ENCODE measurements at regions not wholly inside any gene's neighbourhood (a gene's known extent, or its start where the extent isn't known, plus 50 kb on each side); places are given as distances from the start of the nearest gene placed in this dataset.

- 95% methylated on average over 5 of the region's 5 CpGs for WGBS
Observed at GRCh38 chr10:43885252-43885651, 236.6 kb upstream of the ZNF32 start.

GRCh38 chr10:43884501-43885105 is 235.9 kb upstream of the ZNF32 start:
- Histone ChIP-seq H3K4me3 (ENCODE audit: low read depth, low read length) (no peak overlapping the region), H3K27ac (ENCODE audit: low read depth) (no peak overlapping the region), H3K36me3 (ENCODE audit: insufficient read depth) (no peaks in the 10 kb centered on the region), H3K4me1 (ENCODE audit: insufficient read depth) (no peaks in the 10 kb centered on the region)
- 90% methylated on average over 8 of the region's 8 CpGs for WGBS
- no peak for DNase-seq (ENCODE audit: extremely low spot score)

More at GRCh38 chr10:43885252-43885651, 236.6 kb upstream of the ZNF32 start:
- H3K4me1 ChIP-seq (ENCODE audit: insufficient read depth): no peaks in the 10 kb centered on the region
- DNase-seq (ENCODE audit: extremely low spot score): no peak
- H3K36me3 ChIP-seq (ENCODE audit: insufficient read depth): no peaks in the 10 kb centered on the region
- H3K4me3 ChIP-seq (ENCODE audit: low read depth, low read length): no peak overlapping the region
- H3K27ac ChIP-seq (ENCODE audit: low read depth): no peak overlapping the region

- DNase-seq (ENCODE audit: extremely low spot score): no peak
- Histone ChIP-seq H3K27ac (ENCODE audit: low read depth) (no peak overlapping the region), H3K4me3 (ENCODE audit: low read depth, low read length) (no peak overlapping the region), H3K4me1 (ENCODE audit: insufficient read depth) (no peaks in the 10 kb centered on the region), H3K36me3 (ENCODE audit: insufficient read depth) (no peaks in the 10 kb centered on the region)
- WGBS: 83% methylated on average over 2 of the region's 2 CpGs
Observed at GRCh38 chr10:43882711-43883110, 234.0 kb upstream of the ZNF32 start.

- Histone ChIP-seq H3K27ac (ENCODE audit: low read depth) (no peak overlapping the region), H3K4me1 (ENCODE audit: insufficient read depth) (no peaks in the 10 kb centered on the region), H3K4me3 (ENCODE audit: low read depth, low read length) (no peak overlapping the region), H3K36me3 (ENCODE audit: insufficient read depth) (no peaks in the 10 kb centered on the region)
- 95% methylated on average over 2 of the region's 2 CpGs for WGBS
- DNase-seq (ENCODE audit: extremely low spot score): no peak
Observed at GRCh38 chr10:43881657-43882056, 233.0 kb upstream of the ZNF32 start.

- WGBS: 67% methylated on average over 8 of the region's 8 CpGs
Observed at GRCh38 chr10:43880160-43880559, 231.5 kb upstream of the ZNF32 start.

GRCh38 chr10:43879742-43880141 is 231.1 kb upstream of the ZNF32 start:
- DNase-seq (ENCODE audit: extremely low spot score): no peak
- no peaks in the 10 kb centered on the region for H3K4me1 ChIP-seq (ENCODE audit: insufficient read depth)
- WGBS: 91% methylated on average over 12 of the region's 12 CpGs
- no peaks in the 10 kb centered on the region for H3K36me3 ChIP-seq (ENCODE audit: insufficient read depth)
- H3K4me3 ChIP-seq (ENCODE audit: low read depth, low read length): no peak overlapping the region
- H3K27ac ChIP-seq (ENCODE audit: low read depth): no peak overlapping the region

More at GRCh38 chr10:43880160-43880559, 231.5 kb upstream of the ZNF32 start:
- Histone ChIP-seq H3K27ac (ENCODE audit: low read depth) (no peak overlapping the region), H3K4me1 (ENCODE audit: insufficient read depth) (no peaks in the 10 kb centered on the region), H3K36me3 (ENCODE audit: insufficient read depth) (no peaks in the 10 kb centered on the region), H3K4me3 (ENCODE audit: low read depth, low read length) (no peak overlapping the region)
- no peak for DNase-seq (ENCODE audit: extremely low spot score)

- no peak for DNase-seq (ENCODE audit: extremely low spot score)
- 94% methylated on average over 7 of the region's 7 CpGs for WGBS
Observed at GRCh38 chr10:43879162-43879561, 230.5 kb upstream of the ZNF32 start.

GRCh38 chr10:43878386-43878785 is 229.7 kb upstream of the ZNF32 start:
- 57% methylated on average over 10 of the region's 10 CpGs for WGBS

More at GRCh38 chr10:43879162-43879561, 230.5 kb upstream of the ZNF32 start:
- Histone ChIP-seq H3K4me3 (ENCODE audit: low read depth, low read length) (no peak overlapping the region), H3K36me3 (ENCODE audit: insufficient read depth) (no peaks in the 10 kb centered on the region), H3K27ac (ENCODE audit: low read depth) (no peak overlapping the region), H3K4me1 (ENCODE audit: insufficient read depth) (no peaks in the 10 kb centered on the region)

GRCh38 chr10:43876976-43877375 is 228.3 kb upstream of the ZNF32 start:
- Histone ChIP-seq H3K27ac (ENCODE audit: low read depth) (no peak overlapping the region), H3K36me3 (ENCODE audit: insufficient read depth) (no peaks in the 10 kb centered on the region), H3K4me1 (ENCODE audit: insufficient read depth) (no peaks in the 10 kb centered on the region), H3K4me3 (ENCODE audit: low read depth, low read length) (no peak overlapping the region)
- WGBS: 91% methylated on average over 7 of the region's 7 CpGs
- no peak for DNase-seq (ENCODE audit: extremely low spot score)

More at GRCh38 chr10:43878386-43878785, 229.7 kb upstream of the ZNF32 start:
- Histone ChIP-seq H3K4me3 (ENCODE audit: low read depth, low read length) (no peak overlapping the region), H3K36me3 (ENCODE audit: insufficient read depth) (no peaks in the 10 kb centered on the region), H3K27ac (ENCODE audit: low read depth) (no peak overlapping the region), H3K4me1 (ENCODE audit: insufficient read depth) (no peaks in the 10 kb centered on the region)
- DNase-seq (ENCODE audit: extremely low spot score): no peak

- no peak for DNase-seq (ENCODE audit: extremely low spot score)
- no peak overlapping the region for H3K27ac ChIP-seq (ENCODE audit: low read depth)
- 82% methylated on average over 10 of the region's 10 CpGs for WGBS
- no peaks in the 10 kb centered on the region for H3K36me3 ChIP-seq (ENCODE audit: insufficient read depth)
- no peak overlapping the region for H3K4me3 ChIP-seq (ENCODE audit: low read depth, low read length)
- no peaks in the 10 kb centered on the region for H3K4me1 ChIP-seq (ENCODE audit: insufficient read depth)
Observed at GRCh38 chr10:43874984-43875383, 226.3 kb upstream of the ZNF32 start.

- WGBS: 96% methylated on average over 5 of the region's 5 CpGs
- DNase-seq (ENCODE audit: extremely low spot score): no peak
- no peaks in the 10 kb centered on the region for H3K4me1 ChIP-seq (ENCODE audit: insufficient read depth)
Observed at GRCh38 chr10:43873717-43874116, 225.0 kb upstream of the ZNF32 start.

GRCh38 chr10:43872644-43873043 is 224.0 kb upstream of the ZNF32 start:
- Histone ChIP-seq H3K4me3 (ENCODE audit: low read depth, low read length) (no peak overlapping the region), H3K4me1 (ENCODE audit: insufficient read depth) (no peaks in the 10 kb centered on the region), H3K27ac (ENCODE audit: low read depth) (no peak overlapping the region), H3K36me3 (ENCODE audit: insufficient read depth) (no peaks in the 10 kb centered on the region)
- 94% methylated on average over 6 of the region's 6 CpGs for WGBS
- DNase-seq (ENCODE audit: extremely low spot score): no peak

More at GRCh38 chr10:43873717-43874116, 225.0 kb upstream of the ZNF32 start:
- Histone ChIP-seq H3K27ac (ENCODE audit: low read depth) (no peak overlapping the region), H3K36me3 (ENCODE audit: insufficient read depth) (no peaks in the 10 kb centered on the region), H3K4me3 (ENCODE audit: low read depth, low read length) (no peak overlapping the region)

GRCh38 chr10:43871545-43871944 is 222.9 kb upstream of the ZNF32 start:
- WGBS: 82% methylated on average over 5 of the region's 5 CpGs
- no peak for DNase-seq (ENCODE audit: extremely low spot score)
- no peak overlapping the region for H3K4me3 ChIP-seq (ENCODE audit: low read depth, low read length)
- H3K27ac ChIP-seq (ENCODE audit: low read depth): no peak overlapping the region
- no peaks in the 10 kb centered on the region for H3K4me1 ChIP-seq (ENCODE audit: insufficient read depth)
- no peaks in the 10 kb centered on the region for H3K36me3 ChIP-seq (ENCODE audit: insufficient read depth)

- DNase-seq (ENCODE audit: extremely low spot score): no peak
- no peaks in the 10 kb centered on the region for H3K4me1 ChIP-seq (ENCODE audit: insufficient read depth)
- no peak overlapping the region for H3K4me3 ChIP-seq (ENCODE audit: low read depth, low read length)
- no peaks in the 10 kb centered on the region for H3K36me3 ChIP-seq (ENCODE audit: insufficient read depth)
- 80% methylated on average over 12 of the region's 12 CpGs for WGBS
- H3K27ac ChIP-seq (ENCODE audit: low read depth): no peak overlapping the region
Observed at GRCh38 chr10:43870968-43871439, 222.3 kb upstream of the ZNF32 start.
